ENCODE measurements at regions not wholly inside any gene's neighbourhood (a gene's known extent, or its start where the extent isn't known, plus 50 kb on each side); places are given as distances from the start of the nearest gene placed in this dataset.

DNA sequence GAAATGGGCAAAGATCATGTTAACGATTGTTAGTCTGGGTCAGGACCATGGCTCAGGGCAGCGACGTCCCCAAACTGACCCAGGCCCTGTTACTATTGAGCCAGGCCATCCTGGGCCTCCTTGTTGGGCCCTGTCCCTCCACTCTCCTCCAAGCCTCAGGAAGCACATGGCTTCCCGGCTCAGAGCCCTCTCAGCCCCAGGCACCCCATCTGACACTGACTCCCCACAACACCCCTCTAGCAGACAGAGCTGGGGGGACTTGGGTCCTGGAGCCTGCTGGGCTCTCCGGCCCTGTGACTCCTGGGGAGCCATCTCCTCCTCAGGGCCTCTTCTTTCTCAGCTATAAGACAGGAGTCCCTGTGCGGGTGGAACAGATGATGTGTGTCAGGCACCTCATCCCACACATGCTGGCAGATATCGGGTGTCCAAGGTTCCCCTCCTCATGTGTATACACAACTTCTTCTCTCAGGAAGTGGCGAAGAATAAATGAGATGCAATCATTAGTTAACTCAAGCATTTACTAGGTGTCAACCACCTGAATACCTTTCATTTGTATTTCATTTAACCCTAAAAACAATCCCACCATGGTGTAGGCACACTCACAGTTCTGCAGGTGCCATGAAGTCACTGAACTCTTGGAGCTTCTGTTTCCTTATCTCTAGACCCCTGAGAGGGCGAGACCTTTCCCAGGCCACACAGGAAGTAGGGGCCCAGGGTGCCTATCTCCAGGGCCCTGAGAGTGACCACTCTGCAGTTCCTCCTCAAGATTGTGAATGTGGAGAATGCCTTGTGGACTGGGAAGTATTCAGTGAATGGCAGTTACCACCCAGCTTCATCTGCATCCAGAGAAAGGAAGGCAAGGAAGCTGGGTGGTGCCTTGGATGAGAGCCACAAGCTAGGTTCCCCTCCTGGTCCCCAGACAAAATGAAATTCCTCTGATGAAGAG is 282.5 kb upstream of the TLE3 start:
- no peak for TF ChIP-seq CTCF (IDR thresholded peaks at IDR 0.05)
- no peak for TF ChIP-seq POLR2A (IDR thresholded peaks at IDR 0.05)
